Breast epithelium (tissue), 4 donors: ENCODE measurements at regions not wholly inside any gene's neighbourhood (a gene's known extent, or its start where the extent isn't known, plus 50 kb on each side); places are given as distances from the start of the nearest gene placed in this dataset.
"Not testable (repeated sequence)": the region's sequence is repeated elsewhere in the genome, so short reads cannot be mapped to it uniquely, and the experiment has no call there.

Experiments used
- DNase-seq, 2 donors: peaks; one replicate each; pipeline ENCODE4 v3.0.0-alpha.2; 2019; ENCODE audit warnings: low spot score in 2 of 2
- H3K27ac ChIP-seq, 2 donors: fragments of 200-600 bp; sonication (generic) in 1 of 2; one replicate each; pipeline ENCODE4 v1.5.1; 2016 to 2019; ENCODE audit warnings: mild to moderate bottlenecking in 1 of 2
- H3K27me3 ChIP-seq, 2 donors: fragments of 200-600 bp; sonication (generic) in 1 of 2; one replicate each; pipeline versions ENCODE4 v1.5.1 to v1.6.0; 2017 to 2019; ENCODE audit warnings: control low read depth in 1 of 2, mild to moderate bottlenecking in 1 of 2
- H3K36me3 ChIP-seq: fragments of 200-600 bp; one replicate; pipeline ENCODE4 v1.5.1; 2019
- H3K4me1 ChIP-seq, 2 donors: fragments of 200-600 bp; sonication (generic); one replicate each; pipeline ENCODE4 v1.5.1; 2016 to 2019; ENCODE audit warnings: control low read depth in 1 of 2
- H3K4me3 ChIP-seq, 3 donors: fragments of 200-600 bp; sonication (generic); 1 replicate in 2 of 3; 2 replicates in 1 of 3; pipeline ENCODE4 v1.5.1; 2016 to 2019; ENCODE audit warnings: mild to moderate bottlenecking in 3 of 3, moderate library complexity in 2 of 3
- H3K9me3 ChIP-seq, 2 donors: fragments of 200-600 bp; sonication (generic) in 1 of 2; one replicate each; pipeline ENCODE4 v1.5.1; 2016 to 2019; ENCODE audit warnings: control low read depth in 1 of 2
- CTCF ChIP-seq, 3 donors: fragments of 450-650 bp; IDR thresholded peaks; one replicate each; pipeline ENCODE4 v1.5.1; 2016 to 2017; ENCODE audit warnings: antibody characterized with exemption in 3 of 3, mild to moderate bottlenecking in 3 of 3, moderate library complexity in 3 of 3
- POLR2A ChIP-seq: fragments of 450-650 bp; IDR thresholded peaks from one replicate; pipeline ENCODE4 v1.6.1; 2016; ENCODE audit warnings: antibody characterized with exemption, mild to moderate bottlenecking, moderate library complexity
- POLR2AphosphoS5 ChIP-seq, 3 donors: sonication (generic); formaldehyde crosslinking; IDR thresholded peaks; one replicate each; pipeline ENCODE4 v1.6.1; 2017; ENCODE audit warnings: antibody characterized with exemption in 3 of 3
- intact Hi-C: fragments of 100-400 bp; cut with DNase I; formaldehyde crosslinking; loops from one replicate; pipeline ENCODE4 v1.15.1; 2023; ENCODE audit warnings: low total_unique reads

GRCh38 chr1:844472-845026, 79.2 kb upstream of the SAMD11 start:
- H3K27ac ChIP-seq, result no peak overlapping the region
- H3K9me3 ChIP-seq, result no peaks in the 10 kb centered on the region
- no peaks in the 10 kb centered on the region for H3K27me3 ChIP-seq
- intact Hi-C loops, result no loop called here
- H3K36me3 ChIP-seq, result no peaks in the 10 kb centered on the region
- DNase-seq, result no peak
- TF ChIP-seq POLR2A (no peak), CTCF (IDR thresholded peaks at IDR 0.05) (no peak), POLR2AphosphoS5 (IDR thresholded peaks at IDR 0.05) (no peak)
- no peak overlapping the region for H3K4me3 ChIP-seq
- no peaks in the 10 kb centered on the region for H3K4me1 ChIP-seq

- H3K4me3 ChIP-seq, intact Hi-C loops, H3K27me3 ChIP-seq, H3K27ac ChIP-seq, H3K36me3 ChIP-seq, DNase-seq, H3K4me1 ChIP-seq, H3K9me3 ChIP-seq: not testable (repeated sequence)
Observed at GRCh38 chr1:845641-846040, 78.1 kb upstream of the SAMD11 start.

GRCh38 chr1:849873-850272, 73.8 kb upstream of the SAMD11 start:
- DNase-seq, H3K4me3 ChIP-seq, H3K36me3 ChIP-seq, H3K27ac ChIP-seq, H3K4me1 ChIP-seq, H3K9me3 ChIP-seq, intact Hi-C loops, H3K27me3 ChIP-seq: not testable (repeated sequence)

- intact Hi-C loops, result not testable (repeated sequence)
Observed at GRCh38 chr1:850318-850717, 73.4 kb upstream of the SAMD11 start.

GRCh38 chr1:851398-851797, 72.3 kb upstream of the SAMD11 start:
- H3K4me1 ChIP-seq, DNase-seq, H3K36me3 ChIP-seq, intact Hi-C loops, H3K9me3 ChIP-seq, H3K4me3 ChIP-seq, H3K27me3 ChIP-seq, H3K27ac ChIP-seq: not testable (repeated sequence)

More at GRCh38 chr1:850318-850717, 73.4 kb upstream of the SAMD11 start:
- H3K36me3 ChIP-seq, H3K9me3 ChIP-seq, H3K27me3 ChIP-seq, H3K4me3 ChIP-seq, H3K4me1 ChIP-seq, DNase-seq, H3K27ac ChIP-seq: not testable (repeated sequence)

- DNase-seq, result not testable (repeated sequence)
Observed at GRCh38 chr1:851841-852240, 71.9 kb upstream of the SAMD11 start.

GRCh38 chr1:855202-855981, 68.3 kb upstream of the SAMD11 start:
- DNase-seq, H3K36me3 ChIP-seq, intact Hi-C loops, H3K27me3 ChIP-seq, H3K4me1 ChIP-seq, H3K9me3 ChIP-seq, H3K4me3 ChIP-seq, H3K27ac ChIP-seq: not testable (repeated sequence)

More at GRCh38 chr1:851841-852240, 71.9 kb upstream of the SAMD11 start:
- H3K9me3 ChIP-seq, H3K27ac ChIP-seq, H3K4me1 ChIP-seq, H3K27me3 ChIP-seq, H3K36me3 ChIP-seq, H3K4me3 ChIP-seq, intact Hi-C loops: not testable (repeated sequence)

GRCh38 chr1:856541-857057, 67.1 kb upstream of the SAMD11 start:
- H3K4me3 ChIP-seq, intact Hi-C loops, DNase-seq, H3K4me1 ChIP-seq, H3K27me3 ChIP-seq, H3K27ac ChIP-seq, H3K9me3 ChIP-seq, H3K36me3 ChIP-seq: not testable (repeated sequence)

GRCh38 chr1:857926-858648, 65.6 kb upstream of the SAMD11 start:
- H3K4me3 ChIP-seq, result peak overlapping the region in 2 of 3 donors; percentile 13 to 42
- H3K9me3 ChIP-seq, H3K36me3 ChIP-seq, DNase-seq, H3K4me1 ChIP-seq, intact Hi-C loops, H3K27me3 ChIP-seq: not testable (repeated sequence)
- H3K27ac ChIP-seq, result peak overlapping the region in 1 of 2 donors; percentile 35

- H3K27me3 ChIP-seq, H3K36me3 ChIP-seq, H3K4me1 ChIP-seq, intact Hi-C loops, H3K9me3 ChIP-seq: not testable (repeated sequence)
- peak overlapping the region in 1 of 2 donors; percentile 35 for H3K27ac ChIP-seq
- peak overlapping the region in 2 of 3 donors; percentile 13 to 42 for H3K4me3 ChIP-seq
- DNase-seq, result peak in 1 of 2 donors; percentile 63
Observed at GRCh38 chr1:858649-859041, 65.1 kb upstream of the SAMD11 start.

GRCh38 chr1:860941-861340, 62.8 kb upstream of the SAMD11 start:
- H3K4me3 ChIP-seq, H3K9me3 ChIP-seq, H3K27me3 ChIP-seq, H3K27ac ChIP-seq, H3K4me1 ChIP-seq, DNase-seq, H3K36me3 ChIP-seq, intact Hi-C loops: not testable (repeated sequence)
